GM12873 (cell line): ENCODE measurements at regions not wholly inside any gene's neighbourhood (a gene's known extent, or its start where the extent isn't known, plus 50 kb on each side); places are given as distances from the start of the nearest gene placed in this dataset.

Experiments
- CTCF ChIP-seq: IDR thresholded peaks from 2 replicates; pipeline ENCODE4 v1.5.1; 2012; ENCODE audit warnings: low read depth, mild to moderate bottlenecking, moderate library complexity, low read length, control low read depth; ENCODE audit not compliant: insufficient read depth; ENCODE audit errors: missing control alignments

GRCh38 chr3:105958237-105959000 lies 89.6 kb upstream of the CBLB start:
- no peak for TF ChIP-seq CTCF

GRCh38 chr3:105959851-105960250 lies 91.0 kb upstream of the CBLB start:
- TF ChIP-seq CTCF = no peak

- TF ChIP-seq CTCF = no peak
Measured at GRCh38 chr3:105960381-105960780, 91.6 kb upstream of the CBLB start.

GRCh38 chr3:105963161-105963560 lies 94.3 kb upstream of the CBLB start:
- TF ChIP-seq CTCF = no peak

GRCh38 chr3:105965384-105965783 lies 96.6 kb upstream of the CBLB start:
- no peak for TF ChIP-seq CTCF

- no peak for TF ChIP-seq CTCF
Measured at GRCh38 chr3:105967117-105967516, 98.3 kb upstream of the CBLB start.

GRCh38 chr3:105970283-105970682 lies 101.5 kb upstream of the CBLB start:
- no peak for TF ChIP-seq CTCF
